ENCODE measurements at regions not wholly inside any gene's neighbourhood (a gene's known extent, or its start where the extent isn't known, plus 50 kb on each side); places are given as distances from the start of the nearest gene placed in this dataset.

DNA sequence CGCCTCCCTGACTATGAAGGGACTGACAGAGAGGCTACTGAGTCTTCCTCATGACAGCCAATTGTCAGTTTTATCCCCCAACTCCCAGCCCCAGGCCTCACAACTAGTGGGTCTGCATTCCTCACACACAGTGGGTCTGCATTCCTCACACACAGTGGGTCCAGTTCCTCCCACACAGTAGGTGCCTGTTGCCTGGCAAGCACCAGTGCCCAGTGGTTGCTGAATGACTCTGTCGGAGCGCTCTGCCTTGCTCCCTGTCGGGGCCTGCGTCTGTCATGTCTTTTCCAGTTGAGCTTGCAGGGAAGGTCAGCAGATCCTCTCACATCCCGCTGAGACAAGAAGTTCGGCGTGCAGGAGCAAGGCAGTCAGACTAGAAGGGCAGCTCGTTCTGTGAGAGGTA is 590.0 kb upstream of the MKI67 start:
- TF ChIP-seq POLR2A (IDR thresholded peaks at IDR 0.05; ENCODE audit: low read depth, low read length) = no peak
- TF ChIP-seq TAF1 (IDR thresholded peaks at IDR 0.05; ENCODE audit: low read depth, low read length) = no peak

Measured in GM12891 (cell line).